Activated T-helper 1 cell treated with anti-CD3 and anti-CD28 coated beads, Interleukin-12 subunit alpha, Interleukin-12 subunit beta, Interleukin-2, Interleukin-4 antibody, amounts not matched to agents 30 ng/mL and 10 ng/mL and 1 ng/mL, durations not matched to agents 14 hours and 24 hours and 36 hours (primary cell): ENCODE measurements at regions not wholly inside any gene's neighbourhood (a gene's known extent, or its start where the extent isn't known, plus 50 kb on each side); places are given as distances from the start of the nearest gene placed in this dataset.

Experiments
- DNase-seq: peaks from one replicate; pipeline ENCODE4 v3.0.0; 2021; ENCODE audit warnings: low spot score
- H3K27ac Mint-ChIP-seq: one replicate; pipeline ENCODE4 v1.8.0; 2021; ENCODE audit warnings: mild to moderate bottlenecking, mixed read lengths
- H3K27me3 Mint-ChIP-seq: one replicate; pipeline ENCODE4 v1.8.0; 2022; ENCODE audit warnings: mild to moderate bottlenecking, moderate library complexity, mixed read lengths; ENCODE audit not compliant: insufficient read depth
- H3K36me3 Mint-ChIP-seq: one replicate; pipeline ENCODE4 v1.8.0; 2021; ENCODE audit warnings: low read depth, mixed read lengths
- H3K4me1 Mint-ChIP-seq: one replicate; pipeline ENCODE4 v1.8.0; 2021; ENCODE audit warnings: low read depth, mixed read lengths
- H3K4me3 Mint-ChIP-seq: one replicate; pipeline ENCODE4 v1.8.0; 2021; ENCODE audit warnings: mild to moderate bottlenecking, moderate library complexity, mixed read lengths
- H3K9me3 Mint-ChIP-seq: one replicate; pipeline ENCODE4 v1.8.0; 2021; ENCODE audit warnings: mixed read lengths
- intact Hi-C: fragments of 100-400 bp; cut with micrococcal nuclease; formaldehyde crosslinking; loops from one replicate; pipeline ENCODE4 v1.15.1; 2024

DNA sequence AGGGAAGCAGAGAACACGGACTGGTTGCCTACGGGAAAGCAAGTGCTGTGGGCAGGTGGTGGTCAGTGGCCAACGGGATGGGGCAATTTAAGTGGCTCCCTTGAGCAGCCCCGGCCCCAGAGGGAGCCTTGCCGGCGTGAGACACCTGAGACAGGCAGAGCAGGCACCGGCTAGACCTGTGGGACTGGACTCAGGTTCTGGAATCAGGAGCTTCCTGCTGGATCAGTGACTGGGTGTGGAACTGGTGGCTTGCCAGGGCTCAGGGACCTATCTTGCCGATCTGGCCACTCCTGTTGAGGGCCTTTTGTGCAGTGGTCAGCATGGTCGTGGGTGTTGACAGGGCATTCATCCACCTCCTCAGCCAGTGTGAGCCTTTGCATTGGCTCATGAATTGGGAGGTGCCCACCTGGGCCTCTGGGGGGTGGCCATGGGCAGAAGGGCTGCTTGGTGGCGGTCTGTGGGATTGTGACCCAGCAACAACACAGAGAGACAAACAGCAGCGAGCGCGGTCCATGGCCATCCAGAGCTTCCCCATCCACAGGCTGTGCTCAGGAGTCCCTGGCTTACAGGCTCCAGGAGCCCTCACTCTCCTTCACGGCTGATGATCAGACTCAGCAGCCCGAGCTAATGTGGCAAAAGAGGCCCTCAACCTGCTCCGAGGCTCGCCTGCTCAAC, 85.4 kb upstream of the ZNF516 start:
- no peak overlapping the region for H3K27ac Mint-ChIP-seq
- H3K27me3 Mint-ChIP-seq = peaks cover 15% of the 10 kb centered on the region
- no peak for DNase-seq
- H3K4me3 Mint-ChIP-seq = no peak overlapping the region
- intact Hi-C loops = no loop called here
- H3K4me1 Mint-ChIP-seq = no peaks in the 10 kb centered on the region
- no peaks in the 10 kb centered on the region for H3K9me3 Mint-ChIP-seq
- H3K36me3 Mint-ChIP-seq = no peaks in the 10 kb centered on the region

DNA sequence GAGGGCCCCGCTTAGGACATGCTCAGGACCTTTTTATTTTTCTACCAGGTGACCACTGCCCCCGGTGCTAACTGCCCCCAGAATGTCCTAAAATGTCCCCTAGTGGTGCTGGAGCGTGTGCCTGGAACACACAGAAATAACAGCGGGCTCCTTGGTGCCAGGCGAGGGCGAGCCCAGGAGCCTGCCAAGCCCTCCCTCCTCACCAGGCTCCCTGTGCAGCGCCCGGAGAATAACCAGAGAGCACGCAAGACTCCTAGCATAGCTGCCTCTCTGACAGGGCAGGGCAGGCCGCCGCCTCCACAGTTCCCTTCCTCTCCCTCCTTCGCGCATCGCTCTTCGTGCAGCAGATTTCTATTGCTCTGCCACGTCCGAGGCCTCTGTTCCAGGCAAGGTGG, 84.3 kb upstream of the ZNF516 start:
- Mint-ChIP-seq H3K27ac (no peak overlapping the region), H3K4me1 (no peaks in the 10 kb centered on the region), H3K4me3 (no peak overlapping the region), H3K27me3 (peaks cover 23% of the 10 kb centered on the region), H3K9me3 (no peaks in the 10 kb centered on the region), H3K36me3 (no peaks in the 10 kb centered on the region)
- no peak for DNase-seq
- intact Hi-C loops = no loop called here

DNA sequence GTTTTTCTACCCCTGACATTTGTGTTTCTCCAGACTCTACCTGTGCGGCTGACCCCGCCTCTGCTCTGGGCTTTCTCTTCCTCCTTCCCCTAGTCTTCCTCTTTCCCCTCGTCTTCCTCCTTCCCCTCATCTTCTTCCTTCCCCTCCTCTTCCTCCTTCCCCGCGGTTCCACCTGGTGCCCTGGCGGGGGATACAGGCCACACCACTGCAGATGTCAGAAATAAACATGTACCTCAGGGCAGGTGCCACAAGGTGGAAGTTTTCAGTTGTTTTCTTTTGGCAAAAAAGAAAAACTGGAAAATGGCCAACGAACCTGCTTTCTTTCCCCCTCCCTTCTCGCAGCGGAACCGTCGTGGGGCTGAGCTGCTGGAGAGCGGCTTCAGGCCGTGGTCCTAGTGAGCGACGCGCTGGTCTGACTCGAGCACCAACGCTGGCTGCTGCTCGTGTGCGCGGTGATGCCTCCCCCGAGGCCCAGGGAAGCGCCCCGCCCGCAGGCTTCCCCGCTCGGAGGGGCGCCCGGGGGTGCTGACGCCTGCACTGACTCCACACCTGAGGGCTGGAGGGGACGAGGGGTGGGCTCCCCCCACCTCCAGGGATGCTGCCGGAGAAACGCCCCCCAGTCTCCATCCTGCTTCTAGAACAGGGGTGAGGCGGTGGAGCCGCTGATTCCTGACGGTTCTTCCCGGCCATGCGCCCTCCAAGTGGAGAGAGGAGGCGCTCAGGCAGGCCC, 83.7 kb upstream of the ZNF516 start:
- DNase-seq = no peak
- H3K36me3 Mint-ChIP-seq = no peaks in the 10 kb centered on the region
- H3K27ac Mint-ChIP-seq = no peak overlapping the region
- intact Hi-C loops = no loop called here
- H3K4me3 Mint-ChIP-seq = no peak overlapping the region
- no peaks in the 10 kb centered on the region for H3K4me1 Mint-ChIP-seq
- H3K9me3 Mint-ChIP-seq = no peaks in the 10 kb centered on the region
- peaks cover 23% of the 10 kb centered on the region for H3K27me3 Mint-ChIP-seq

DNA sequence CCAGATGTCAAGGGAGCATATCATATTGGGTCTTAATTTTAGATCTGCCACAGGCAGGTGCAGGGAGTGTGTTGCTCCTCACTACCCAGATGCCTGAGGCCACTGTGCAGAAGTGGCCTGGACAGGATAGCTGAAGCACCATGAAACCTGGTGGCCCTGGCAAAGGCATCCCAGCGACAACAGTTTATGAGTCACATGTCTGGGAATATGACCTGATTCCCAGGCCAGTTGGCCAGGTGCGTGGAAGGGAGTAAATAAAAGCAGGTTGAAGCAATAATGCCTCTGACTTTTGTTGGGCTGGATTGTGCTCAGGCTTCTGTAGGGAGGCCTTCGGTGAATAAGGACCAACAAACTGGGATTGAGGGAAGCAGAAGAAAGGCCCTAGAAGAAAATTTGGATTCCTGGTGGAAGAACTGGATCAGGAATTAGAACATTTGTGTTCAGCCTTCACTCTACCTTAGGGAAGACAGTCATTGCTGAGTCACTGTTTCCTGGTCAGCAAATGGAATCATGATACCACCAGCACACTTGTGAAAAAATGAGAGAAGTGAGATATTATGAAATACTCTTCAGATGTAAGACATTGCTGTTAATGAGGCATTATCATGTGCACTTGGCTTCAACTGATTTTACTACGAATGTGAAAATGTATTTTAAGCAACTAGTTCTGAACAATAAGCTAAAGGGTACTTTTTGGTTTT, 78.4 kb upstream of the ZNF516 start:
- Mint-ChIP-seq H3K9me3 (no peaks in the 10 kb centered on the region), H3K27ac (no peak overlapping the region), H3K36me3 (no peaks in the 10 kb centered on the region), H3K4me1 (no peaks in the 10 kb centered on the region), H3K27me3 (peaks cover 24% of the 10 kb centered on the region), H3K4me3 (no peak overlapping the region)
- intact Hi-C loops = no loop called here
- no peak for DNase-seq

DNA sequence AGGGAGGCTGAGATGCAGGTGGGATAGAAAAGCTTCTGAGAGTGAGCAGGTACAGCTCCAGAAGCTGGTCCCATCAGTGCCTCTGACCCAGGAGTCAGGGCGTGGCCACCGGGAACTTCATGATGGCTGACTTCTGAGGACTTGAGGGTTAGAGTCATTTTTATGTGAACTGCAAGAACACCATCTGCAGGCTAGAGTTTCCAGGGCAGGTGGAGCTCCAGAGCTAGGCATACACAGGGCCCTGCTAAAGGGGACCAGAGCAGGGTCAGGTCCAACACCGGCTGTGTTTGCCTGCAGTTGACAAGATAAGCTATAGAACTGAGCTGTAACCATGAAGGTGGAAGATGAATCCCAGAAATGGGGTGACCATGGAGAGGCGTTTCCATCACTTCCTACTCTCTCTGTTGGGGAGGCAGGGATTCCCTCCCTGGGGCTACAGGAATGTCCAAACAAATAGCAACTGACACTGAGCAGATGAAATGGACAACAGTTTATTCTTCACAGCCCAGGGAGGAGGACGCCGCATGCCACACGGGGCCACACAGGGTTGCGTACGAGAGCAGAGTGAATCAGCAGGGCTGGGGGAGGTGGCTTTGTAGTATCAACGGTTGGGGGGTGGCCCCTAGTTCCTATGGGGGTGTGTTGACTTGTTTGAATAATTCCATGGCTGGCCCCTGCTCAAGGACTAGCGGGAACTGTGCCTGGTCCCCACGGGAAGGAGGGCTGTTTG, 77.6 kb upstream of the ZNF516 start:
- DNase-seq = no peak
- H3K27ac Mint-ChIP-seq = no peak overlapping the region

DNA sequence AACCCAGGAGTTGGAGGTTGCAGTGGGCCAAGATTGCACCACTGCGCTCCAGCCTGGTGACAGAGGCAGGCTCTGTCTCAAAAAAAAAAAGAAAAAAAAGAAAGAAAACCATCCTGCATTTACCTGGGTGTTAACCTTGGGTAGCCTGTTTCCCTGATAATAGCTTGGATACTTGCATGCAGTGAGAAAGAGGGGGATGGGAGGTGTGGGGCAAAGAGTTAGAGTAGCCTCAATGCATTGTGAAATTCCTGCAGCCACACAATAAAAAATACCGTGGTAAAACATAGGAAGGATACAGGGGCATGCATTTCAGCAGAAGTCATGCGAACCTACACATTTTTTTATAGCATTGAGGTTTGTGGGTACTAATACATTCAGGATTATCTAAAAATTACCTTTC, 76.6 kb upstream of the ZNF516 start:
- no peak overlapping the region for H3K4me3 Mint-ChIP-seq
- H3K9me3 Mint-ChIP-seq = no peaks in the 10 kb centered on the region
- intact Hi-C loops = no loop called here

More for the DNA sequence above, 77.6 kb upstream of the ZNF516 start:
- Mint-ChIP-seq H3K36me3 (no peaks in the 10 kb centered on the region), H3K27me3 (peaks cover 18% of the 10 kb centered on the region), H3K9me3 (no peaks in the 10 kb centered on the region), H3K4me1 (no peaks in the 10 kb centered on the region), H3K4me3 (no peak overlapping the region)
- intact Hi-C loops = no loop called here

DNA sequence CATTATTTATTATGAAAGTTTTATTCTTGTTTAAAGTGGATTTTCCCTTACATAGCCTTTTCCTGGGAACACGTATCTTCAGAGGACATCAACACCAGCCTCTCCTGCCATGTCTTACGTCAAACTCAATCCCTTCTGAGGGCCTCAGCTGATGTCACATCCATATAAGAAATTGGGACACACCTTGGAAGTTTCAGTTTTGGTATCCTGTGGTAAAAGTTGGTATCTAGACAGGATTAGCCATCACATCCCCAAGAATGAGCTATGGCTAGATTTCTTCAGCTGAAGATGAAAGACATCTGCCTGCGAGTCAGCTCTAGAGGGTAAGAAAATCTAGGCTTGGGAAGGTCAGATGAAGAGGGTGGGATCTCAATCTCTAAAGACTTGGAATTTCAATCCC, 75.8 kb upstream of the ZNF516 start:
- H3K9me3 Mint-ChIP-seq = no peaks in the 10 kb centered on the region
- no peak for DNase-seq
- H3K36me3 Mint-ChIP-seq = no peaks in the 10 kb centered on the region
- no peak overlapping the region for H3K27ac Mint-ChIP-seq
- intact Hi-C loops = no loop called here
- no peaks in the 10 kb centered on the region for H3K4me1 Mint-ChIP-seq
- peaks cover 15% of the 10 kb centered on the region for H3K27me3 Mint-ChIP-seq
- no peak overlapping the region for H3K4me3 Mint-ChIP-seq

More for the DNA sequence above, 76.6 kb upstream of the ZNF516 start:
- DNase-seq = no peak
- H3K36me3 Mint-ChIP-seq = no peaks in the 10 kb centered on the region
- H3K27me3 Mint-ChIP-seq = peaks cover 18% of the 10 kb centered on the region
- H3K4me1 Mint-ChIP-seq = no peaks in the 10 kb centered on the region
- no peak overlapping the region for H3K27ac Mint-ChIP-seq

DNA sequence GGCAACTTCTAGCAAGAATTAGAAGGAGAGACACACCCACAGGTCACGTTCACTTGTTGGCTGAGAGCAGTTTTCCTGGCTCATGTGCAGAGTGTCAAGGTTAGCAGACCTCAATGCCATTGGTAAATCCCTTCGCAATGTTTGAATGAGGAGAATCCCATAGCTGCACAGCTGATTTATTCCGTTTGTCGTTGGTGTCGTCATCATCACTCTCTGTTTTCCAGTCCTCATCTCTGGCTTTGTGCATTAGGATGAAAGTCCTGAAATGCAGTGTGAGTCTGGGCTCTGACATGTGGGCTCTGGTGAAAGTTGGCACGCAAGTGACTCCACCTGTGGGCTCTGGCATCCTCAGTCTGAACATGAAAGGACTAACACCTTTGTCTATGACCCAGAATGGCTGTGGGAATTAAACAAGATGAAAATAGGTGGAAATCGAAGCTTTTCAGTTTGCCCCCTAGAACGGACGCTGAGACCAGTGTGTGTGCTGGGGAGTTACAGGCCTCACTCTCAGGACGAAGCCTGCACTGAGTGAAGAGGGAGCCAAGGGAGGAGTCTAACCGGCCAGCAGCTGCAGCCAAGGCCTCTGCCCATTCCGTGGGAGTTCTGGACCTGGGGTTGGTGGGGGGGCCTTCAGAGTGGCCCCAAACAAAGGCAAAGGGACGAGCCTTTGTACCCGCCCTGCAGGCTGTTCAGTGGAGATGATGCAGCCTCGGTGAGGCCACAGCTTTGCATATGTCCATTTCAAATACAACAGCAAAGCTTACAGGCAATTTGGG, 74.8 kb upstream of the ZNF516 start:
- intact Hi-C loops = no loop called here
- H3K27ac Mint-ChIP-seq = no peak overlapping the region
- H3K27me3 Mint-ChIP-seq = peaks cover 15% of the 10 kb centered on the region
- DNase-seq = no peak
- no peaks in the 10 kb centered on the region for H3K4me1 Mint-ChIP-seq
- no peaks in the 10 kb centered on the region for H3K9me3 Mint-ChIP-seq
- no peaks in the 10 kb centered on the region for H3K36me3 Mint-ChIP-seq
- H3K4me3 Mint-ChIP-seq = no peak overlapping the region

DNA sequence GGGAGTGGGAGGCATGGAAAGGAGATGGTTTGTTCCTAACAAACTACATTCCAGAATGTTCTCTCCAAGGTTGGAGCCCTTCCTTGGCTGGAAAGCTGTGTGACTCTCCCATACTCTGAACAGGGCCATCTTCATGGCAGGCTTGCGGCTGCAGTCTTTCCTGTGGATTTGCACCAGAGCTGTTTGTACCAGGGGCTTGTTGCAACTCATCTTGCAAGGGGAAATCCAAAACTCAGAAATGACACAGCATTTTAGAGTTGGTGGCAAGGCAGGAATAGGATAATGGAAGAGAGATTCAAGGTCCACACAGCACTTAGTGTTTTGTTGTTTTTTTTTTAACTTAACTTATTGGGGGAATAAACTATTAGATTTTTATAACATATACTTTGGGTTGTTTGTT, 73.7 kb upstream of the ZNF516 start:
- no peak for DNase-seq
- H3K36me3 Mint-ChIP-seq = no peaks in the 10 kb centered on the region
- H3K4me3 Mint-ChIP-seq = no peak overlapping the region
- H3K4me1 Mint-ChIP-seq = no peaks in the 10 kb centered on the region
- no peak overlapping the region for H3K27ac Mint-ChIP-seq
- intact Hi-C loops = no loop called here
- H3K9me3 Mint-ChIP-seq = no peaks in the 10 kb centered on the region
- peaks cover 13% of the 10 kb centered on the region for H3K27me3 Mint-ChIP-seq

DNA sequence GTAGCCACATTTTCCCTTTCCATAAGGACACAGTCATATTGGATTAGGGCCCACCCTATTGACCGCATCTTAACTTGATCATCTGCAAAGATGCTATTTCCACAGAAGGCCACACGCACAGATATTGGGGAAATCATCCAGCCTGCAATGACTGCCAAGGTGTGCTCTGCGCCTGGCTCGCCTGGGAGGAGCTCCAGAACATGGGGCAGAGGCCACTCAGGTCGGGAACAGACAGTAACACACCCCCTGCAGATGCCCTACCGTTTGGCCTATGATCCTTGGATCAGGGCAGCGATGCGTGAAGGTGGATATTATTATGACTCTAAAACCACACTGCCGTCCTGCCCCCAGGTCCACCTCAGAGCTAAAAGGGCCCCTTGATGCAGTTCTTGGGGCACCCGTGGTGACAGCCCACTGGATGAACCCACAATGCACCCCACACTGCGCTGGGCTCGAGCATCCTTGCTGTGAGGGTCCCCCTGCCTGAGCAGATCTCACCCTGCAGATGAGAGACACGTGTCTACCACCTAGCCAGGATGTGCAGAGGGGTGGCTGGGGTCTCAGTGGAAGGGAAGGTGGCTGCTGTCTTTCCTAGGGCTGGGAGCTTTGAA, 72.9 kb upstream of the ZNF516 start:
- intact Hi-C loops = no loop called here
- Mint-ChIP-seq H3K9me3 (no peaks in the 10 kb centered on the region), H3K4me1 (no peaks in the 10 kb centered on the region), H3K27me3 (peaks cover 13% of the 10 kb centered on the region), H3K27ac (no peak overlapping the region), H3K4me3 (no peak overlapping the region), H3K36me3 (no peaks in the 10 kb centered on the region)
- DNase-seq = no peak

DNA sequence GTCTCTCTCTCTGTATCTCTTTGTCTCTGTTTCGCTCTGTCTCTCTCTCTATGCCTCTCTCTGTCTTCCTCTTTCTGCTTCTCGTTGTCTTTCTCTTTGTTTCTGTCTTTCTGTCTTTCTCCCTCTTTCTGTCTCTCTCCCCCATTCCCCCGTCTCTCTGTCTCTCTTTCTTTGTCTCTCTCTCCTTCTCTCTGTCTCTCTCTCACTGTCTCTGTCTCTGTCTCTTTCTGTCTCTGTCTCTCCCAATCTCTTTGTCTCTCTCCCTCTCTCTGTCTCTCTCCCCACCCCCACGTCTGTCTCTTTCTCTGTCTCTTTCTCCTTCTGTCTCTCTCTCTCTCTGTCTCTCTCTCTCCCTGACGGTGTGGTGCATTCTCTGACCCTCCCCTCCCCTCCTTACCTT, 71.9 kb upstream of the ZNF516 start:
- Mint-ChIP-seq H3K27me3 (peaks cover 12% of the 10 kb centered on the region), H3K9me3 (no peaks in the 10 kb centered on the region), H3K4me3 (no peak overlapping the region), H3K27ac (no peak overlapping the region), H3K36me3 (no peaks in the 10 kb centered on the region), H3K4me1 (no peaks in the 10 kb centered on the region)
- no peak for DNase-seq
- intact Hi-C loops = no loop called here
